ENCODE measurements at regions not wholly inside any gene's neighbourhood (a gene's known extent, or its start where the extent isn't known, plus 50 kb on each side); places are given as distances from the start of the nearest gene placed in this dataset.
A peak's percentile ranks its signal among the peaks of the same experiment; 100 is the strongest.

DNA sequence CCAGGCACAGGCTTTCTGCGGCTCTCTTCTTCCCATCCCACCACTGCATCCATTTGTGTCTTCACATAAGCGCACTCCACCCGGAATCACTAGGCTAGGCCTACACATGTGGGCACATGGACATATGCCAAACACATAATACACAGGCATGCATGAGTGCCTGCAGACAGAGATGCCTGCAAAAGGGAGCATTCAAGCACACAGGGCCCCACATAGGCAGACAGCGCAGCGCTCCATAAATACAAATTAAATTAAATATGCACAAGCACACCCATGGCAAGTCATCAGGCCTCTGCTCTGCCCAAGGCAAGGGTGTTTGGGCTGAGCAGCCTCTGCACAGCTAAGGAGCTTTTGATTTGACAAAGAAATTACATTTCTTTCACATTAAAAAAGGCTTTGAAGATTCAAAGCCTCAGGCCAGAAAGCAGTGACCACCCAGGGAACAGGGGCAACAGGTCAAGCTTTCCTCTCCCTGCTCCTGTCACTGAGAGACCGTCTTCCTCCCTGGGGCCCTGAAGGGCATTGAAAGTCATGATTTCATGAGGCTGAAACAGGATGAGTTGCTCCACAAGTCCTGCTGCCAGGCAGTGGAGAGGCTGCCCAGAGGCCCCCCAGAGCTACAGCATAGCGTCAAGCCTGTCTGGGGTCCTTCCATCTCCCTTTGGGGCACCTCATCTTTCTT, 134.2 kb upstream of the LRFN2 start:
- DNase-seq = no peak

DNA sequence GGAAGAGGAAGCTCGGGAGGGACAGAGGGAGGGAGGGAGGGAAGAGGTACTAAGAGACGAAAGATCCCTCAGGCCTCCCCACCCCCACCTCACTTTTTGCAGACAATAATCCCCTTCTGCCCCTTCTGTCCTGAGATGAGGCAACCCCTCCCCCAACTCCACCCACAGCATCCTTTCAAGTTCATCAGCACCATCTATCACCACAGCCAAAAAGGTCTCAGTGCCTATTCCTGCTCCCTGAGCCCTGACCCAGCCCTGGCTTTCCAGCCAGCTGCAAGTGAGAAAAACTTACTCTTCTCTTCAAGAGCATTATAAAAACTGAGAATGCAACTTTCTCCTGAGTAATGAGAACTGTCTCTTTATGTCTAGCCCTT, 133.2 kb upstream of the LRFN2 start:
- DNase-seq = no peak

GRCh38 chr6:40719671-40720374, 132.7 kb upstream of the LRFN2 start:
- DNase-seq = peak; percentile 27

DNA sequence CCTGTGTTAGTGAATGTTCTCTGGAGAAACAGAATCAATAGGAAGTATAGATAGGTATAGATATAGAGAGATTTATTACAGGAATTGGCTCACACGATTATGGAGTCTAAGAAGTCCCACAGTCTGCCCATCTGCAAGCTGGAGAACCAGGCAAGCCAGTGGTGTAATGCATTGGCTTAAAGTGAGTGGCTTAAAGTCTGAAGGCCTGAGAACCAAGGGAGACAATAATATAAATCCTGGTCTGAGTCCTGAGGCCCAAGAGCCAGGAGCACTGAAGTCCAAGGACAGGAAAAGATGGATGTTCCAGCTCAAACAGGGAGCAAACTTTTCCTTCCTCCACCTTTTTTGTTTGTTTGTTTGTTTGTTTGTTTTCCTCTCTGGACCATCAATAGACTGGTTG, 131.2 kb upstream of the LRFN2 start:
- DNase-seq = no peak

DNA sequence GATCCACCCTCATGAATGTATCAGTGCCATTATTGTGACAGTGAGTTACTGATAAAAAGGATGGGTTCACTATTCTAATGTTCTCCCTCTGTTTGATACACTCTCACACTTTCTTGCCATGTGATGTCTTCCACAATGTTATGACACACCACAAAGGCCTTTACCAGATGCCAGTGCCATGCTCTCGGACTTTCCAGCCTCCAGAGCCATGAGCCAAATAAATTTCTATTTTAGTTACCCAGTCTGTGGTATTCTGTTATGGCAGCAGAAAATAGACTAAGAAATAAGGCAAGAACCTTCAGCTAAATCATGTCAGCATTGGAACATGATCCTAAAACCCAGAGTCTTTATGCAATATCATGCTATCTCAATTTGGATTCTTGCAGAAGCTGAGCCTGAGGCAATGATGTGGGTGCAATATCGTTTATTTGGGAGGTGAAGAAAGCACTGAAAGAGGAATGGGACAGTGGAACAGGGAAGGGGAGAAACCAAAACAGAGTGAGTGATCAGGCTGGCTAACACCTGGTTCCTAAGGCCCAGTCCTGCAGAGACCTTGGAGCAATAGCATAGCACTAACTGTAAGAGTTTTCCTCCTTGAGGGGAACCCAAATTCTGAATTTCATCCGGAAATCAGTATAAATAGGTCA, 130.4 kb upstream of the LRFN2 start:
- DNase-seq = no peak

DNA sequence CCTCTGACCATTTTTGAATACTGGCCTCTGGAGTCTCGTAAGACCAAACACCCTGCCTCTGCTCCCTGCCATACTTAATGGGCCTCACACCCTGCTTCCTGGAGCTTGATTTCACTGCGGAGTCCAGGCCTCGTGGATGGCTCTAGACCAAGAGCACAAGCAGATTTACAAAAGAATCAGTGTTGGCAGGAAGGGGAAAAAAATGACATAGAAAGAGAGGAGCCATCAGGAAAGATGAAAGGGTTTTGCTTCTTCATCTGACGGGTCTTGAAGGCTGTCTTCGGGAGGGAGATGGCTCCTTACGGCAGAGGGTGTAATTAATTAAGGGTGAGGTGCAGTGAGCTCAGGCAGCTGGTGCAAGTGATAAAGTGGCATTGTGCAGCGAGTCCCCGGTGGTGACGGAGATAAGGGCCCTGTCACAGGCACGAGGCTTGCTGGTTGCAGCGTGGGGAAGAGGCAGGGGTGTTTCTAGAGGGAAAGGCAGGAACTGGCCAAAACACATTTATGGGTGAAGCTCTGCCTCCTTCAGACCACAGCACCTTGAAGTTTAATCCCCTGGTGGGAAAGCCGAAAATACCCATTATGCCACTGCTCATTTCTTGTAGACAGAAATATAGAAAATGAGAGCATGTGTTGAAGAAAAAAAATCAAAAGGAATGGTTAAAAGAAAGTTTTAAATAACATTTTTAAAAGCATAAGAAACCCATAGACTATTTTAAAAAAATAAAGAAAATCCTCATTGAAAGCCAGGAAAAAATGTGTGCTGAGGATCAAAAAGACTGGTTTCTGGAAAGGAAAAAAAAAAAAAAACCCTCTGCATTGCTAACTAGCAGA, 128.6 kb upstream of the LRFN2 start:
- DNase-seq = no peak

DNA sequence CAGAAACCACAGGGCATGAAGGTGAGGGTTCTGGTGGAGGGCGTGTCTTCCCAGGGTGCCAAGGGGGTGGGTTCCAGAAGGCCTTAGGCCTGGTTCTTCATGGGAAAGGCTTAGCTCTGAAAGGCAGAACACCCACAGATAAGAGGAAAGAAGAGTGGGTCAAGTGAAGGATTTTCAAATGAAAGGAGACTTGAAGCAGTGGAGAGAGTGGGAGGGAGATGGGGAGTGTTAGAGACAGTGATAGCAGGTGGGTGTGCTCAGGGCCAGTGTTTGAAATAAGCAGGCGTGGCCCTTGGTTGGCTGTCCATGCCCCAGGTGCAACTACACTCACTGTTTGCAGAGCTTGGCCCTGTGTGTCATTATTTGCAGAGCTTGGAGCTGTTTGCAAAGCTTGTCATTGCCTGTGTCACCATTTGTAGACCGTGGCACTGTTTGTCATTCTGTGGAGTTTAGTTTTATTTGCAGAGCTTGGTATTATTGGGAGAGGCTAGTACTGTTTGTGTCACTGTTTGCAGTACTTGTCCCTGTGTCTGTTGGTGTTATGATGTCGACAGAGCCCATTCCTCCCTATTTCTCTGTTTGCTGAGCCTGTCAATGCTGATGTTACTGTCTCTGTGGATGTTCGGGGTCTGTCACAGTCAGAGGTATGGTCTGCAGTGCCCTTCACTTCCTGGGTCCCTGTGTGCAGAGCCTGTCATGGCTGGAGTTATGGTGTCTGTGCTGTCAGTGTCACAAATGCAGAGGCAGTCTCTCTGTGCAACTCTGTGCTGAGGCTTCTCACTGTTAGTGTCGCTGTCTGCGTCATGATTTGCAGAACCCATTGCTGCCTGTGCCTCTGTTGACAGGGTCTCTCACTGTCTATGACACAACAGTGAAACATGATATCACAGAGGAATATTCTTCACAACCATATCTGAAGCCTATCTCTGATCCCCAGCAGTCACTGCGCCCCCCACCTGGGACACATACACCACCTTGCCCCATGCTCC, 127.7 kb upstream of the LRFN2 start:
- DNase-seq = no peak

DNA sequence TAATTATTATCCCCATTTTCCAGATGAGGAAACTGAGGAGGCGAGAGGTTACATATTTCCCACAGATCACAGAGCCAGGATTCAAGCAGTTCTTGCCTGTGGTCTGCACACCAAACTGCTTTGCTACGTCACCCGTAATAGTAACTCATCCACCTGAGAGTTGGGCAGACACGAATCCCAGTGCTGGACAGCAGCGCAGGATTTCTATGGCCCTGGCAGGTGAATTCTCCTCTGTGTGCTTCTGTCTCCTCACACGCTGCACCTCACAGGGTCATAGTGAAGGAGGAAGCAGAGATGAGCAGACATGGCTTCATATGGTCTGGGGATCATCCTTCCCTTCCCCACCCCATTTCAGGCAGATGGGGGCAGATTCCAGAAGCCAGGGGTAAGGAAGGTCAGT, 127.0 kb upstream of the LRFN2 start:
- DNase-seq = no peak

DNA sequence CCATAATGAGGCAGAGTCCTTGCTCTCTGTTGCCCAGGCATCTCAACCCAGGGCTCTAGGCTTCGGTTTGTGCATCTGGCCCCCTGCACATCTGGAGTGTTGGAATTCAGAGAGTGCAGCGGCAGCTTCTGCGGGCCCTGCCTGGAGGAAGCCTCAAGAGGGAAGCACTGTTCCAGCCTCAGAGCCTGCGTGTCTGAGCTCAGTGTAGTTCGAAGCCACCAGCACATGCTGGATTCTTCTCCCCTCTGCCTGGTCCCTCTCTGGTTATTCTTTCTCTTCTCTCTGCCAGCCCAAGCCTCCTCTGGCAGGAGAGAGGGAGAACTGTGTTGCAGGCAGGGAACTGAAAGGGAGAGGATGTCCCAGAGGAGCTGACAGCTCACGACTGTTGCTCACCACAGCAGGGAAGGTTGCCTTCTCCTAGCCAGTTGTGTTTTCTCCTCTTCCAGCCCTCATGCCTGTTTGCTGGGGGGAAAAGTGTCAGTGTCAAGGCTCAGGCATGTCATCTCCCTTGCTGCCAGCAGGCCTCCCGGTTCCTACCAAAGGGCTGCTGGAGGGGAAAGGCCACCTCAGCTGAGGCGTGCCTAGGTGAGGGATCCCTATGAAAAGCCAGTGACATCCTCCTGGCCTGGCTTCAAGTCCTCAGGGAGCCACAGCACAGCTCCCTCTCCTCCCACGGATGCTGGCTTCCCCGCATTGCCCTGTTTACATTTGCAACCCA, 126.0 kb upstream of the LRFN2 start:
- no peak for DNase-seq

- peak; percentile 31 for DNase-seq
Observed at GRCh38 chr6:40710626-40711330, 123.6 kb upstream of the LRFN2 start.

DNA sequence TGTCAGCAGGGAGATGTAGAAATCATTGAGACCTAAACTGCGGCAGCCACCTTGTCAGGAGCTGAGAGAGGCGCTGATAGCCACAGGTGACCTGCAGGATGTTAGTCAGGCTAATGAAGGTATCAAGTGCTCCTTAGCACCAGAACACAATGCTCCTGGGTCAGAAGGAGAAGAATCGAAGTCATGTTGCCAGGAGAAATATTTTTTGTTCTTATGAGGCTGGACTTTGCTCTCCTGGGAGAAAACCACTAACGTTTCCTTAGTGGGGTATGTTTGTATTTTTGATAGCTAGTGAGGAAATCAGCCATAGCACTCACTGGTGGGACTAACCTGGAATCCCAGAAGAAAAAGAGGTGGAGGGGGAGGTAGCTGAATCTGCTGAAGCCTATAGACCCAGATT, 120.9 kb upstream of the LRFN2 start:
- no peak for DNase-seq

GRCh38 chr6:40706178-40706577, 119.0 kb upstream of the LRFN2 start:
- no peak for DNase-seq

- no peak for DNase-seq
Observed at GRCh38 chr6:40705354-40705753, 118.2 kb upstream of the LRFN2 start.

- no peak for DNase-seq
Observed at GRCh38 chr6:40701352-40702007, 114.3 kb upstream of the LRFN2 start.

DNA sequence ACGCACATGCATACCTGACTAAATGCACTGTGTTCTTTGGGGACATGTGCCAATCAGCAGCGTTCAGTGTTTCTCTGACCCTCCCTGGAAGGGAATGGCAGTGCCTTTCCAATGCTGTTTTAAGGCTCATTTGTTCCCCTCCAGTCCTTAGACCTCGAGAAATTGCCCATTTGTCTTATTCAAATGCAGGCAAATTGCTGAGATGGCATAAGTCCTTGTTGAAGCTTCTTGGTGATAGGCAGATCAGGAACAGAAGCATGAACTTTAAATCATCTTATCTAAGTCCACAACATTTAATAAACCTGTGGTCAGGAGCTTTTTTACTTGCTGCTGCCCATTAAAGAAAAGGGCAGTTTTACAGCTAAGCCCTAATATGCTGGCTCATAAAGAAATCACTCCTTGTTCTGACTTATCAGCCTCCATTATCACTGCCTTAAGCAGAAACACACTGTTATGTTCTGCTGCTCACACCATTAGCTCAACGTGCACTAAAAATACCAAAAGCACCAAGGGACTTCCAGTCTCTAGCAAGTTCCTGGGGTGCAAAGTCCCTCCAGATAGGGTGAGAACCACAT, 112.9 kb upstream of the LRFN2 start:
- no peak for DNase-seq

GRCh38 chr6:40695750-40696415, 108.7 kb upstream of the LRFN2 start:
- no peak for DNase-seq

DNA sequence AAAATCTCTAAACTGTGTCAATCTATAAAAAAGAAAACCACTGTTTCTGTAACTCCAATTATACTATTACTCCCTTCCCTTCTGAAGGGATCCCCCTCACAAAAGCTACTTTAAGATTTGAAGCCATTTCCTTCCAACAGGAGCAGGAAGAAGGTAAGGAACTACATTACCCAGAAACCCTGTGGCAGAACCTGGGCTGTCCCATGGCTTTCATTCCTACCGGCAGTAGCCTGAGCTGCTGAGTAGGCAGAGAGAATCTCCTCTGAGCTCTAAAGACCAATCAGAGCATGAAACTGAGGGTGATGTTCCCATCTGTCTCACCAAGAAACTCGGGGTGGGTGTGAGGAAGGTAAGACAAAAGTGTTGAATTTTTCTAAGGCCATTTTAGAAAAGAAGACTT, 108.0 kb upstream of the LRFN2 start:
- DNase-seq = no peak

DNA sequence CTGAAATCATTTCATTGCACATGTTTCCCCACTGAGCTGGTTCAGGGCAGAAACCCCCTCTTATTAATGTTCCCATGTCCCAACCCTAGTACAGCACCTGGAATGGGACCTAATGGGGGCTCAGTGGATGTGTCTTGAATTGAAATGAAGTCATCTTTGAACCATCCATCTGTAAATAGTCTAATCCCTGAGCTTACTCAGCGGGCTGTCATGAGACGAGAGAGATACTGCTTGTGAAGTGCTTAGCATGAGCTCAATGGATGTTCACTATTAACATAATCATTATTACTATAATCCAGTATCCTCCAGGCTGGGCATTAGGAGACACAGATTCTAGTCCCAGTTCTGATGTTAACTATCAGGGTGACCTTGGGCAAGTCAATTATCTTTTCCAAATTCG, 106.6 kb upstream of the LRFN2 start:
- no peak for DNase-seq
